ENCODE measurements at regions not wholly inside any gene's neighbourhood (a gene's known extent, or its start where the extent isn't known, plus 50 kb on each side); places are given as distances from the start of the nearest gene placed in this dataset.

DNA sequence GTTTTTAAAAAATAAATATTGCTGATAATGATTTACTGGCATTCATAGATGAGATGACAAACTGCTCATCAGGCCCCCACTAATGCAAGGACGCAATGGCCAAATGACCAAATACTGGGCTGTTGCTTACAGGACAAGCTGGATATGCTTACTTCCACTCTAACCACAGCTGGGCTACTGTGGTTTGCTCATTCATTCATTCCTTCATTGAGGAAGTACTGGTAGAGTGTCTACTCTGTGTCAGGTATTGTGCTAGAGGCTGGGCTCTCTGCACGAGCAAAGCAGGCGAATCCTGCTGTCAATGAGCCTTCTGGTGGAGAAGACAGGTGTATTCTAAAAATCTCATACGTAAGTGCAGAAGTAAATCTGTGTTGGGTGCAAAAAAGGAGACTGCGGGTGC, 113.3 kb upstream of the SLC38A2 start:
- Mint-ChIP-seq H3K27ac (ENCODE audit: unreplicated experiment) (no peak overlapping the region), H3K4me1 (ENCODE audit: low read depth, unreplicated experiment) (peaks cover 5% of the 10 kb centered on the region), H3K27me3 (ENCODE audit: insufficient read depth, unreplicated experiment) (no peaks in the 10 kb centered on the region), H3K4me3 (ENCODE audit: unreplicated experiment) (no peak overlapping the region), H3K9me3 (ENCODE audit: unreplicated experiment) (no peaks in the 10 kb centered on the region), H3K36me3 (ENCODE audit: insufficient read depth, unreplicated experiment) (no peaks in the 10 kb centered on the region)
- Histone ChIP-seq H3K4me3 (ENCODE audit: low read depth, low read length) (no peak overlapping the region), H3K36me3 (ENCODE audit: control insufficient read depth, insufficient read depth, low read length) (no peaks in the 10 kb centered on the region), H3K27me3 (replicated peaks; ENCODE audit: control insufficient read depth, insufficient read depth, low read length) (no peaks in the 10 kb centered on the region), H3K4me1 (peaks cover 16% of the 10 kb centered on the region), H3K9me3 (no peaks in the 10 kb centered on the region)
- ChIA-PET POLR2A (no interaction called here), CTCF (no interaction called here)
- TF ChIP-seq, protein P1, sequence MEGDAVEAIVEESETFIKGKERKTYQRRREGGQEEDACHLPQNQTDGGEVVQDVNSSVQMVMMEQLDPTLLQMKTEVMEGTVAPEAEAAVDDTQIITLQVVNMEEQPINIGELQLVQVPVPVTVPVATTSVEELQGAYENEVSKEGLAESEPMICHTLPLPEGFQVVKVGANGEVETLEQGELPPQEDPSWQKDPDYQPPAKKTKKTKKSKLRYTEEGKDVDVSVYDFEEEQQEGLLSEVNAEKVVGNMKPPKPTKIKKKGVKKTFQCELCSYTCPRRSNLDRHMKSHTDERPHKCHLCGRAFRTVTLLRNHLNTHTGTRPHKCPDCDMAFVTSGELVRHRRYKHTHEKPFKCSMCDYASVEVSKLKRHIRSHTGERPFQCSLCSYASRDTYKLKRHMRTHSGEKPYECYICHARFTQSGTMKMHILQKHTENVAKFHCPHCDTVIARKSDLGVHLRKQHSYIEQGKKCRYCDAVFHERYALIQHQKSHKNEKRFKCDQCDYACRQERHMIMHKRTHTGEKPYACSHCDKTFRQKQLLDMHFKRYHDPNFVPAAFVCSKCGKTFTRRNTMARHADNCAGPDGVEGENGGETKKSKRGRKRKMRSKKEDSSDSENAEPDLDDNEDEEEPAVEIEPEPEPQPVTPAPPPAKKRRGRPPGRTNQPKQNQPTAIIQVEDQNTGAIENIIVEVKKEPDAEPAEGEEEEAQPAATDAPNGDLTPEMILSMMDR (IDR thresholded peaks at IDR 0.05; ENCODE audit: insufficient read depth in 1 of 2, low read depth in 1 of 2, low read length in 1 of 2, severe bottlenecking in 1 of 2, unreplicated experiment in 1 of 2) = no peak
- BruUV-seq (replicated peaks) = no TSS peak
- no peak for DNase-seq
- intact Hi-C loops (cut with micrococcal nuclease; ENCODE audit: unreplicated experiment) = no loop called here

DNA sequence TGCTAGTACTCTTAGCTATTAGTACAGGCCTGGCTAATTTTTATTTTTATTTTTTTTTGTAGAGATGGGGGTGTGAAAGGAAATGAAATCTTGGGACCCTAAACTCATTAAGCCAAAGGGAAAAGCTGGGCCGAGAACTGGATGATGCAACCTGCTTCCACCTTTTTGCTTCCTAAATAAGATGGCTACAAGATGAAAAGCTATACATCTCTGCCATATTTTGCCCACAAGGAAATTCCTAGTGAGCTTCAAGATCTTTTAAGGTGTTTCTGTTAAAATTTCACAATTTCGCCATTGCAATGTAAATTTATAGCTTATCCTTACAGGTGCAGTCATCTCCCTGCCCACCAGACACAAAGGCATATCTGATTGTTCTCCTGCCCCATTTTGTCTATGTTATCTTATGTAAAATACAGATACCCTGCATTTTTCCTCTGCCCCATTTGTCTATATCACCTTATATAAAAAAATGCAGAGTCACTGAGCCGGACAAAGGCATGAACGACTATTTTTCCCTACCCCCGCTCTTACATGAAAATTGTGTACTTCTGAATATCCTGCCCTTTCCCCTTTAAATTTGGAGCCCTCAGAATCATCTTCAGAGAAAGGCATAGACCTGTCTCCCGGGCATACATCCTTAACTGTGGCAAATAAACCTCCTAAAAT, 112.0 kb upstream of the SLC38A2 start:
- H3K36me3 ChIP-seq (ENCODE audit: control insufficient read depth, insufficient read depth, low read length) = no peaks in the 10 kb centered on the region; the same call in 1 of the 2 replicates
- no peak for DNase-seq
- H3K4me1 Mint-ChIP-seq (ENCODE audit: low read depth, unreplicated experiment) = peaks cover 5% of the 10 kb centered on the region
- no peak overlapping the region for H3K4me3 Mint-ChIP-seq (ENCODE audit: unreplicated experiment)
- no peaks in the 10 kb centered on the region for H3K36me3 Mint-ChIP-seq (ENCODE audit: insufficient read depth, unreplicated experiment)
- POLR2A ChIA-PET = no interaction called here
- CTCF ChIA-PET = no interaction called here
- H3K9me3 Mint-ChIP-seq (ENCODE audit: unreplicated experiment) = no peaks in the 10 kb centered on the region
- no peaks in the 10 kb centered on the region for H3K27me3 Mint-ChIP-seq (ENCODE audit: insufficient read depth, unreplicated experiment)
- TF ChIP-seq, protein P1 (IDR thresholded peaks at IDR 0.05; ENCODE audit: insufficient read depth in 1 of 2, low read depth in 1 of 2, low read length in 1 of 2, severe bottlenecking in 1 of 2, unreplicated experiment in 1 of 2) = no peak
- intact Hi-C loops (cut with micrococcal nuclease; ENCODE audit: unreplicated experiment) = no loop called here
- no TSS peak for BruUV-seq (replicated peaks)
- no peaks in the 10 kb centered on the region for H3K9me3 ChIP-seq
- H3K4me3 ChIP-seq (ENCODE audit: low read depth, low read length) = no peak overlapping the region
- peaks cover 10% of the 10 kb centered on the region for H3K4me1 ChIP-seq
- no peak overlapping the region for H3K27ac Mint-ChIP-seq (ENCODE audit: unreplicated experiment)
- H3K27me3 ChIP-seq (replicated peaks; ENCODE audit: control insufficient read depth, insufficient read depth, low read length) = no peaks in the 10 kb centered on the region

DNA sequence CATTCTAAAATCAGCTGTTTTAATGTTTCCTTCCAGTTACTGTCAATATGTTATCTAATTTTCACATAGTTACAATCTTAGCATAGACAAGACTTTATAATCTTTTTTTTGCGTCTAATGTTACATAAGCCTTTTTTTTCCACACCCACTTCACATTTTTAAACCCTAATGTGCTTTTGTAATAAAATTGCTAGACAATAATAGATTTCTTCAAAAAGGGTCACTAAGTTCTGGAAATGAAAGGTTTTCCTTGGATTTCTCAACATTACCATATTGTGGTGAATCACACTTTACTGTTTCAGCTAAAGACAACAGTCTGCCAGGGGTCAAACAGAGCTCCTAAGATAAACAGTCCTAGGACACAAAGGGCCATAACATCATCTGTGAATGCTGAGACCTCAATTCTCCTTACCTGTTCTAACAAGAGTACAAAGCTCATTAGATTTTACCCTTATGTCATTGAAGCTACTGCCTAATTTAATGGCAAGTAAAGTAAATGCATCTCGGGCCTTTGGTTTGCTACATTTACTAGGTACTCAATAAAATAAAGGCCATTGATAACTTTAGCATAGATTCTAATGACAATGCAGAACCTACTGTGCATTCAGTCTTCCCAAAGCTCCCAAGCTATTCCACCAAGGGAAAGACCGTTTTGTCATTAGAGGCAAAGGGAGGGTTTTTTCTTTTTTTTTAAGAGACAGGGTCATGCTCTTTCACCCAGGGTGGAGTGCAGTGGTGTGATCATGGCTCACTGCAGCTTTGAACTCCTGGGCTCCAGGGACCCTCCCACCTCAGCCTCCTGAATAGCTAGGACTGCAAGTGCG, 111.2 kb upstream of the SLC38A2 start:
- H3K4me3 Mint-ChIP-seq (ENCODE audit: unreplicated experiment) = no peak overlapping the region
- no peak overlapping the region for H3K27ac Mint-ChIP-seq (ENCODE audit: unreplicated experiment)
- Histone ChIP-seq H3K4me1 (peaks cover 10% of the 10 kb centered on the region), H3K27me3 (replicated peaks; ENCODE audit: control insufficient read depth, insufficient read depth, low read length) (no peaks in the 10 kb centered on the region), H3K4me3 (ENCODE audit: low read depth, low read length) (no peak overlapping the region), H3K36me3 (ENCODE audit: control insufficient read depth, insufficient read depth, low read length) (no peaks in the 10 kb centered on the region; the same call in 1 of the 2 replicates), H3K9me3 (no peaks in the 10 kb centered on the region)
- no peaks in the 10 kb centered on the region for H3K27me3 Mint-ChIP-seq (ENCODE audit: insufficient read depth, unreplicated experiment)
- DNase-seq = no peak
- BruUV-seq (replicated peaks) = no TSS peak
- TF ChIP-seq, protein P1 (IDR thresholded peaks at IDR 0.05; ENCODE audit: insufficient read depth in 1 of 2, low read depth in 1 of 2, low read length in 1 of 2, severe bottlenecking in 1 of 2, unreplicated experiment in 1 of 2) = no peak
- peaks cover 5% of the 10 kb centered on the region for H3K4me1 Mint-ChIP-seq (ENCODE audit: low read depth, unreplicated experiment)
- ChIA-PET POLR2A (no interaction called here), CTCF (interaction anchor here (0.6 kb wide), 1 partner anchor 72 kb away, joined by 12 read pairs; no protein-coding TSS in a partner anchor)
- intact Hi-C loops (cut with micrococcal nuclease; ENCODE audit: unreplicated experiment) = no loop called here
- no peaks in the 10 kb centered on the region for H3K36me3 Mint-ChIP-seq (ENCODE audit: insufficient read depth, unreplicated experiment)
- H3K9me3 Mint-ChIP-seq (ENCODE audit: unreplicated experiment) = no peaks in the 10 kb centered on the region
